HG02884 (cell line): ENCODE measurements at regions not wholly inside any gene's neighbourhood (a gene's known extent, or its start where the extent isn't known, plus 50 kb on each side); places are given as distances from the start of the nearest gene placed in this dataset.
"Not testable (repeated sequence)": the region's sequence is repeated elsewhere in the genome, so short reads cannot be mapped to it uniquely, and the experiment has no call there.

Source experiments
- ATAC-seq: cut with Tn5 transposase; IDR thresholded peaks from one replicate; pipeline ENCODE4 v1.9.1; 2021; ENCODE audit warnings: mild to moderate bottlenecking, moderate library complexity; ENCODE audit not compliant: unreplicated experiment

GRCh38 chr15:22358932-22359331 is 99.8 kb upstream of the GOLGA6L22 start:
- ATAC-seq, result not testable (repeated sequence)

GRCh38 chr15:22359587-22359986 is 99.1 kb upstream of the GOLGA6L22 start:
- peak; percentile 84 for ATAC-seq

GRCh38 chr15:22360696-22361095 is 98.0 kb upstream of the GOLGA6L22 start:
- not testable (repeated sequence) for ATAC-seq

- not testable (repeated sequence) for ATAC-seq
Measured at GRCh38 chr15:22362502-22362901, 96.2 kb upstream of the GOLGA6L22 start.

GRCh38 chr15:22371246-22371834 is 87.4 kb upstream of the GOLGA6L22 start:
- not testable (repeated sequence) for ATAC-seq

- ATAC-seq, result not testable (repeated sequence)
Measured at GRCh38 chr15:22374531-22374930, 84.2 kb upstream of the GOLGA6L22 start.

GRCh38 chr15:22375829-22376228 is 82.9 kb upstream of the GOLGA6L22 start:
- not testable (repeated sequence) for ATAC-seq

- ATAC-seq, result peak; percentile 65
Measured at GRCh38 chr15:22377859-22378258, 80.8 kb upstream of the GOLGA6L22 start.

GRCh38 chr15:22387691-22388090 is 71.0 kb upstream of the GOLGA6L22 start:
- not testable (repeated sequence) for ATAC-seq

- ATAC-seq, result not testable (repeated sequence)
Measured at GRCh38 chr15:22388365-22388764, 70.3 kb upstream of the GOLGA6L22 start.

GRCh38 chr15:22401207-22401606 is 57.5 kb upstream of the GOLGA6L22 start:
- not testable (repeated sequence) for ATAC-seq

GRCh38 chr15:22401703-22402102 is 57.0 kb upstream of the GOLGA6L22 start:
- ATAC-seq, result not testable (repeated sequence)

GRCh38 chr15:22405765-22406164 is 52.9 kb upstream of the GOLGA6L22 start:
- ATAC-seq, result not testable (repeated sequence)
